ENCODE measurements at regions not wholly inside any gene's neighbourhood (a gene's known extent, or its start where the extent isn't known, plus 50 kb on each side); places are given as distances from the start of the nearest gene placed in this dataset.

DNA sequence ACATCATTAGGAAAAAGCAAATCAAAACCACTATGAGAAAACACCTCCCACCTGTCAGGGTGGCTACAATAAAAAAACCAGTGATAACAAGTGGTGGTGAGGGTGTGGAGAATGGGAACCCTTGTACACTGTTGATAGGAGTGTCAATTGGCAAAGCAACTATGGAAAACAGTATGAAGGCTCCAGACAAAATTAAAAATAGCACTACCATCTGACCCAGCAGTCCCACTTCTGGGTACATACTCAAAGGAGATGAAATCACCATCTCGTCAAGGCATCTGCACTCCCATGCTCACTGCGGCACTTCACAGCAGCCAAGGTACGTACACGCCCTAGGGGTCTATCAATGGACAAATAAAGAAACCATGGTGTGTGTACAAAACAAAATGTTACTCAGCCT lies 715.1 kb downstream of the UQCRFS1 start:
- TF ChIP-seq, protein P1, sequence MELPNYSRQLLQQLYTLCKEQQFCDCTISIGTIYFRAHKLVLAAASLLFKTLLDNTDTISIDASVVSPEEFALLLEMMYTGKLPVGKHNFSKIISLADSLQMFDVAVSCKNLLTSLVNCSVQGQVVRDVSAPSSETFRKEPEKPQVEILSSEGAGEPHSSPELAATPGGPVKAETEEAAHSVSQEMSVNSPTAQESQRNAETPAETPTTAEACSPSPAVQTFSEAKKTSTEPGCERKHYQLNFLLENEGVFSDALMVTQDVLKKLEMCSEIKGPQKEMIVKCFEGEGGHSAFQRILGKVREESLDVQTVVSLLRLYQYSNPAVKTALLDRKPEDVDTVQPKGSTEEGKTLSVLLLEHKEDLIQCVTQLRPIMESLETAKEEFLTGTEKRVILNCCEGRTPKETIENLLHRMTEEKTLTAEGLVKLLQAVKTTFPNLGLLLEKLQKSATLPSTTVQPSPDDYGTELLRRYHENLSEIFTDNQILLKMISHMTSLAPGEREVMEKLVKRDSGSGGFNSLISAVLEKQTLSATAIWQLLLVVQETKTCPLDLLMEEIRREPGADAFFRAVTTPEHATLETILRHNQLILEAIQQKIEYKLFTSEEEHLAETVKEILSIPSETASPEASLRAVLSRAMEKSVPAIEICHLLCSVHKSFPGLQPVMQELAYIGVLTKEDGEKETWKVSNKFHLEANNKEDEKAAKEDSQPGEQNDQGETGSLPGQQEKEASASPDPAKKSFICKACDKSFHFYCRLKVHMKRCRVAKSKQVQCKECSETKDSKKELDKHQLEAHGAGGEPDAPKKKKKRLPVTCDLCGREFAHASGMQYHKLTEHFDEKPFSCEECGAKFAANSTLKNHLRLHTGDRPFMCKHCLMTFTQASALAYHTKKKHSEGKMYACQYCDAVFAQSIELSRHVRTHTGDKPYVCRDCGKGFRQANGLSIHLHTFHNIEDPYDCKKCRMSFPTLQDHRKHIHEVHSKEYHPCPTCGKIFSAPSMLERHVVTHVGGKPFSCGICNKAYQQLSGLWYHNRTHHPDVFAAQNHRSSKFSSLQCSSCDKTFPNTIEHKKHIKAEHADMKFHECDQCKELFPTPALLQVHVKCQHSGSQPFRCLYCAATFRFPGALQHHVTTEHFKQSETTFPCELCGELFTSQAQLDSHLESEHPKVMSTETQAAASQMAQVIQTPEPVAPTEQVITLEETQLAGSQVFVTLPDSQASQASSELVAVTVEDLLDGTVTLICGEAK (IDR thresholded peaks at IDR 0.05; ENCODE audit: borderline replicate concordance), result no peak
- no peak for TF ChIP-seq STAT1 (conservative IDR thresholded peaks at IDR 0.05)
- TF ChIP-seq, protein P2, sequence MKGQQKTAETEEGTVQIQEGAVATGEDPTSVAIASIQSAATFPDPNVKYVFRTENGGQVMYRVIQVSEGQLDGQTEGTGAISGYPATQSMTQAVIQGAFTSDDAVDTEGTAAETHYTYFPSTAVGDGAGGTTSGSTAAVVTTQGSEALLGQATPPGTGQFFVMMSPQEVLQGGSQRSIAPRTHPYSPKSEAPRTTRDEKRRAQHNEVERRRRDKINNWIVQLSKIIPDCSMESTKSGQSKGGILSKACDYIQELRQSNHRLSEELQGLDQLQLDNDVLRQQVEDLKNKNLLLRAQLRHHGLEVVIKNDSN (IDR thresholded peaks at IDR 0.05; ENCODE audit: borderline replicate concordance, extremely low read length, insufficient read depth, low read depth, low read length), result no peak
